PFSK-1 (cell line): ENCODE measurements at regions not wholly inside any gene's neighbourhood (a gene's known extent, or its start where the extent isn't known, plus 50 kb on each side); places are given as distances from the start of the nearest gene placed in this dataset.

ENCODE experiments used
- FOXP2 ChIP-seq: optimal IDR thresholded peaks from 2 replicates; pipeline ENCODE3; 2011; ENCODE audit warnings: borderline replicate concordance, control low read depth, inconsistent platforms; ENCODE audit not compliant: insufficient read depth; ENCODE audit errors: extremely low read length, extremely low read depth
- POLR2AphosphoS5 ChIP-seq: IDR thresholded peaks from 2 replicates; pipeline ENCODE4 v1.6.1; 2012; ENCODE audit warnings: low read depth, mild to moderate bottlenecking, control low read depth, low read length, moderate library complexity
- REST ChIP-seq, 2 experiments: IDR thresholded peaks; 2 replicates each; pipeline versions ENCODE4 v1.6.1 to v1.8.0; 2011 to 2012; ENCODE audit warnings: low read depth in 2 of 2, low read length in 2 of 2, control low read depth in 1 of 2, inconsistent platforms in 1 of 2, mild to moderate bottlenecking in 1 of 2, moderate library complexity in 1 of 2; ENCODE audit not compliant: insufficient read depth in 1 of 2
- SIN3A ChIP-seq: IDR thresholded peaks from 2 replicates; pipeline ENCODE4 v1.6.1; 2012; ENCODE audit warnings: mild to moderate bottlenecking, low read length, moderate library complexity, borderline replicate concordance; ENCODE audit not compliant: insufficient read depth
- TAF1 ChIP-seq: IDR thresholded peaks from 2 replicates; pipeline ENCODE4 v1.6.1; 2012; ENCODE audit warnings: low read length, control low read depth, borderline replicate concordance; ENCODE audit not compliant: insufficient read depth

- TF ChIP-seq SIN3A (no peak), TAF1 (no peak), POLR2AphosphoS5 (no peak)
Measured at GRCh38 chr11:120023120-120023519, 114.8 kb downstream of the TRIM29 start.

DNA sequence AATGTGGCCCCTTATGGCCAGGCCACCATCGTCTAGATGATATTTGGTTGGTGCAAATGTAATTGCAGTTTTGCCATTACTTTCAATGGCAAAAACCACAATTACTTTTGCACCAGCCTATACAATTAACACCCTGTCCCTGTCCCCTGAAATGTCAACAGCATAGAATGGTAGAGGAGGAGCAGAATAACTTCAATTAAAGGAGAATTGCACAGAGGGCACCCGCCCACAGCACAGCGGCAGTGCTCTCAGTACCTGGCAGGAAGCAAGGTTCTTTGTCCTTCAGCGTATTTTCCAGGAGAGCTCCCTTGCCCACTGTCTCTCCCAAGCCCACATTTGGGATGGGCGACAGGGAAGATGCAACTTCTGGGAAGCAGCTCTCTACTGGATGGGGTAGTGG is 115.3 kb downstream of the TRIM29 start:
- TF ChIP-seq POLR2AphosphoS5 (no peak), SIN3A (no peak), TAF1 (no peak), REST (IDR thresholded peaks at IDR 0.05; ENCODE audit: insufficient read depth in 1 of 2, low read depth in 2 of 2, low read length in 2 of 2) (no peak), FOXP2 (no peak)

- TF ChIP-seq POLR2AphosphoS5 (no peak), TAF1 (no peak), SIN3A (no peak), FOXP2 (no peak), REST (IDR thresholded peaks at IDR 0.05; ENCODE audit: insufficient read depth in 1 of 2, low read depth in 2 of 2, low read length in 2 of 2) (no peak)
Measured at GRCh38 chr11:120021978-120022377, 115.9 kb downstream of the TRIM29 start.

DNA sequence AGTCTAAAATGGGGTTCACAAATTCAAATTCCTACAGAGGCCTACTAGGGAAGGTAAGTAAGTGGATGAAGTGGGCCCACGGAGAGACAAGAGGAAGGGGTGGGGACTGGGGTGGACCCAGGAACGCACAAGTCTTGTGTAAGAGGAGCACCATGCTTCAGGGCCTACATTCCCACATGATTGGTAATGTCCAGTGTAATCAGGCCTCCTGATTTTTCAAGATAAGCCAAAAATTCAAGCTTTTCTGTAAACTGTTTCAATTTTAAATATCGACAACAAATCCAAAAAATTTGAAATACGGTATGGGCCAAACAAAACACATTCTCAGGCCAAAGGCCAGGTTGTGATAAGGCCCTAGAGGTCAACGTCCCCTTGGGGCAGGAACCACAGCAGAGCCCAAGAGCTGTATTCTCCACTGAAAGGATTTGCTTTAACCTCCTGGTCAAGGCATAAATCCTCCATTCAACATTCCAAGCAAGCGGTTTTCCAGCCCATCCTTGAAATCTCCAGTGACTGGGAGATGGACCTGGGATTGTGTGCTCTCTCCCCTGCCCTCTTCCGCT is 116.4 kb downstream of the TRIM29 start:
- TF ChIP-seq REST (IDR thresholded peaks at IDR 0.05; ENCODE audit: insufficient read depth in 1 of 2, low read depth in 2 of 2, low read length in 2 of 2) (no peak), FOXP2 (no peak), POLR2AphosphoS5 (no peak), TAF1 (no peak), SIN3A (no peak)

DNA sequence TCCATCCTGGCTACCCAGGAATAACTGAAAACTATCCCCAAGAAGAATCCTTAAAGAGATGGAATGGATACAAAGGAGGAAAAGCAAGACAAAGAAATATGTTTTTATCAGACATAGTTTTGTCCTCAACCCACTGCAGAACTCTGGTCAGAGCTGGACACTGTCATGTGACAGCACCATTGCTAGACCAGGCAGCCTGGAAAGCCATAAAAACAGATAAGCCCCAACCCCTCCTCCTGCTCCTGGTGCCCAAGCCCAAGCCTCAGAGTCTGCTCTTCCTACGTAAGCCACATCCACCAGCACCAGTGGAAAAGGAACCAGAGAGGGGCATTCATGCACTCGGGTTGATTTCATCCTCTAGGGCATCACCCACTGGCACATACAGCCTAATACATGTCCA is 116.9 kb downstream of the TRIM29 start:
- TF ChIP-seq SIN3A (no peak), TAF1 (no peak), REST (IDR thresholded peaks at IDR 0.05; ENCODE audit: insufficient read depth in 1 of 2, low read depth in 2 of 2, low read length in 2 of 2) (no peak)
